ENCODE measurements at regions not wholly inside any gene's neighbourhood (a gene's known extent, or its start where the extent isn't known, plus 50 kb on each side); places are given as distances from the start of the nearest gene placed in this dataset.

- TF ChIP-seq CTCF (conservative IDR thresholded peaks at IDR 0.05; ENCODE audit: low read length) (no peak), EZH2phosphoT487 (IDR thresholded peaks at IDR 0.05; ENCODE audit: borderline replicate concordance, low read depth, low read length) (no peak)
These were observed 77.7 kb upstream of the SLC22A23 start for GRCh38 chr6:3534599-3534998.

Data from OCI-LY7 (cell line).